ENCODE measurements at regions not wholly inside any gene's neighbourhood (a gene's known extent, or its start where the extent isn't known, plus 50 kb on each side); places are given as distances from the start of the nearest gene placed in this dataset.

DNA sequence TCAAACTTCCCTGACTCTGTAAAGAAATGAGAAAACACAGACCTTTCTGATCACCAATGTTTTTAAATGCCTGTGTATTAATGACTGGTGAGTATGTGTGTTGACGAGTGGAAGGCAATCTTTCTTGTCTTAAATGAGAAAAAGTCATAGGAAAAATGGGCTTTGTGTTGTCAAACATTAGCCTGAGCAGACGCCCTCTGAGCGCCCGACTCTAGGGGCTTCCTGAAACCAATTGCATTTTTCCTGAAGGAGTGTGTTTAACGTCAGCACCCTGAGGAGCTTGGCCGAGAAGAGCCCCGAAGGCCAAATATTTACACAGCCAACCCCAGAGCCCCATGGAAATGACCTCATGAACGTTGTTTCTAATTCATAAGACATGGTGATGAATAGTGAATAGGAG, 154.3 kb downstream of the PHF2 start:
- TF ChIP-seq, protein P1, sequence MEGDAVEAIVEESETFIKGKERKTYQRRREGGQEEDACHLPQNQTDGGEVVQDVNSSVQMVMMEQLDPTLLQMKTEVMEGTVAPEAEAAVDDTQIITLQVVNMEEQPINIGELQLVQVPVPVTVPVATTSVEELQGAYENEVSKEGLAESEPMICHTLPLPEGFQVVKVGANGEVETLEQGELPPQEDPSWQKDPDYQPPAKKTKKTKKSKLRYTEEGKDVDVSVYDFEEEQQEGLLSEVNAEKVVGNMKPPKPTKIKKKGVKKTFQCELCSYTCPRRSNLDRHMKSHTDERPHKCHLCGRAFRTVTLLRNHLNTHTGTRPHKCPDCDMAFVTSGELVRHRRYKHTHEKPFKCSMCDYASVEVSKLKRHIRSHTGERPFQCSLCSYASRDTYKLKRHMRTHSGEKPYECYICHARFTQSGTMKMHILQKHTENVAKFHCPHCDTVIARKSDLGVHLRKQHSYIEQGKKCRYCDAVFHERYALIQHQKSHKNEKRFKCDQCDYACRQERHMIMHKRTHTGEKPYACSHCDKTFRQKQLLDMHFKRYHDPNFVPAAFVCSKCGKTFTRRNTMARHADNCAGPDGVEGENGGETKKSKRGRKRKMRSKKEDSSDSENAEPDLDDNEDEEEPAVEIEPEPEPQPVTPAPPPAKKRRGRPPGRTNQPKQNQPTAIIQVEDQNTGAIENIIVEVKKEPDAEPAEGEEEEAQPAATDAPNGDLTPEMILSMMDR (IDR thresholded peaks at IDR 0.05; ENCODE audit: low read depth, low read length), result no peak
- no peak for TF ChIP-seq EZH2phosphoT487 (IDR thresholded peaks at IDR 0.05; ENCODE audit: low read depth)
